ENCODE measurements at regions not wholly inside any gene's neighbourhood (a gene's known extent, or its start where the extent isn't known, plus 50 kb on each side); places are given as distances from the start of the nearest gene placed in this dataset.
"Not testable (repeated sequence)": the region's sequence is repeated elsewhere in the genome, so short reads cannot be mapped to it uniquely, and the experiment has no call there.

DNA sequence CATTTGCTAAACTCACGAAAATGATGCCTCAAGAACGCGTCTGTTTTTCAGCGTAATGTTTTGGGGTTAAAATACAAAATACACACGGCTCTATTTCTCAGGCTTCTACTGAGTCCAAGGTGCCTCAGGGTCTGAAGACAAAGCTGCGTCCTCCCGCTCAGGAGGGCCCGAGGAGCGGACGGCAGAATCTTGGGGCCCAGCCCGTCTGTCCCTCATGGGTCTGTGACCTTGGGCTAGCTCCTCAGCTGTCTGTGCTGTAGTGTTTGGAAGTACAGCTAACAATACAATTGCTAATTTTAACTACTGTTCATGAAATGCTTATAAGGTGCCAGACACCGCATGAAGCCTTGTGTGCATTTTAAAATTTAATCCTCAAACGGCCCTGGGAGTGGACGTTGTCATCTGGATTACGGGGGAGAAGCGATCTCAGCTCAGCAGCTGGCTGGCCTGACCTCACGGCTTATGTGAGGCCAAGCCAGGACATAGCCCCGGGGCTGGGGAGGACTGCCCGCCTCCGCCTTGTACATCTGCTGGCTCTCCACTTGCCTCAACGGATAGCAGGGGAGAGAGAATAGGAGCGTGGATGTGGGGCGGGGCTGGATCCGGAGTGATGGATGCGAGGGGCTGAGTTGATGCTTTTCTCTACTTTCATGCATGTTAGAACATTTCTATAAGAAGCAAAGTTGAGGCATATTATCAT lies 357.4 kb downstream of the GLRX3 start:
- no peak for DNase-seq

DNA sequence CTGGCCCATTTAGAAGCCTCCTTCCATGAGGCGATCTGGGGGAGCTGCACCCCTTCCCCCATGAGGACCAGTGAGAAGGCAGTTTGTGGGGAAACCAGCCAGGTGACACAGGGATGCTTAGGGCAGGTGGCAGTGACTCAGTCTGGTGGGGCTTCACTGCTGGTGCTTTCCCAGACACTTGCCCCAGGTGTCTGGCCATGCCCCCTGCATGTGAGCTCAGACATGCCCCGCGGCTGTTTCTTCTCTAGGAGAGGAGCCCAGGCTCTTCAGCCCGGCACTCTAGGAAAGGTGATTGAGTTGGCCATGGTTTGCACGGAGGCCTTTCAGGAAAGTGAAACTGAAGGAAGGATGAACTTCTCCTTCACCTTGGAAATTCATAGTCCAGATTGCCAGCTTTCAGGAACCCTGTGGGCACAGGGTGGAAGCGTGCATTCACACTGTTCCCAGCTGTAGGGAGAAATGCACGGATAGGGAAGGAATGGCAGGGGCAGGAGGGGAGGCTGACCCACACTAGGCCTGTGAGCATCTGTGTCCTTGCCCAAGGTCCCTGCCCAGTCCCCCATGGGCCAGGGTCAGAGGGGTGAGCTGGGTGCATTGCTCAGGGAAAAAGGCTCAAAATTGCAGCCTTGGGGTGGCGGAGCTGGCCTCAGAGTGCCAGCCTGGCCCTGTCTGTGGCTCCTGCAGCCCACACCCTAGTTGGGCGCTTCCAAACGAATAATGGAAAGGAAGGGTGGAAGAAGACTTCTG lies 359.1 kb downstream of the GLRX3 start:
- DNase-seq, result no peak

DNA sequence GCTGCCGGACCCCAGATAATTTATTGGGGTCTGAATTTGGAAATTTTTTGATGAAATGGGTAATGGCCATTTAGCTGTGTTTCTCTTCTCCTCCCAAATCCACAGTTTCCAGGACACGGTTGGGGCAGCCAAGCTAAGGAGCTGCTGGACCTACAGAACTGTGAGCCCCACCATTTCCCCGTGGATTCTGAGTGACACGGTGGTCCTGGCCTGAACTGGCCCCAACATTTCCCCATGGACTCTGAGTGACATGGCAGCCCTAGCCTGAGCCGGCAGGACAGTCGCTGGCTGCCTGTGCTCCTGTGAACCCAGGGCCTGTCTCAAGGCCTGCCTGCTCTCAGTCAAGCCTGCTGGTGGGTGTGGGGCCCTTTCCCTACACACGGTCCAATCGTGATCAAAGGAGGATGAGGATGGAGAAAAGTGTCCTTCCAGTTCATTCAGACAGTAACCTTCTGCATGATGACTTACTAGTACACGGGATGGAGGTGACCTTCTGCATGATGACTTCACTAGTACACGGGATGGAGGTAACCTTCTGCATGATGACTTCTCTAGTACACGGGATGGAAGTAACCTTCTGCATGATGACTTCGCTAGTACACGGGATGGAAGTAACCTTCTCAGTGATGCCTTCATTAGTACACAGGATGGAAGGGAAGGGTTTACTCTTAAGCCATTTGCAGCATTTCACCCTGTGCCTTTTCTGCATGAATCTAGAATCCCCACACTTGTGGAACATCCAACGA lies 359.9 kb downstream of the GLRX3 start:
- DNase-seq, result no peak

DNA sequence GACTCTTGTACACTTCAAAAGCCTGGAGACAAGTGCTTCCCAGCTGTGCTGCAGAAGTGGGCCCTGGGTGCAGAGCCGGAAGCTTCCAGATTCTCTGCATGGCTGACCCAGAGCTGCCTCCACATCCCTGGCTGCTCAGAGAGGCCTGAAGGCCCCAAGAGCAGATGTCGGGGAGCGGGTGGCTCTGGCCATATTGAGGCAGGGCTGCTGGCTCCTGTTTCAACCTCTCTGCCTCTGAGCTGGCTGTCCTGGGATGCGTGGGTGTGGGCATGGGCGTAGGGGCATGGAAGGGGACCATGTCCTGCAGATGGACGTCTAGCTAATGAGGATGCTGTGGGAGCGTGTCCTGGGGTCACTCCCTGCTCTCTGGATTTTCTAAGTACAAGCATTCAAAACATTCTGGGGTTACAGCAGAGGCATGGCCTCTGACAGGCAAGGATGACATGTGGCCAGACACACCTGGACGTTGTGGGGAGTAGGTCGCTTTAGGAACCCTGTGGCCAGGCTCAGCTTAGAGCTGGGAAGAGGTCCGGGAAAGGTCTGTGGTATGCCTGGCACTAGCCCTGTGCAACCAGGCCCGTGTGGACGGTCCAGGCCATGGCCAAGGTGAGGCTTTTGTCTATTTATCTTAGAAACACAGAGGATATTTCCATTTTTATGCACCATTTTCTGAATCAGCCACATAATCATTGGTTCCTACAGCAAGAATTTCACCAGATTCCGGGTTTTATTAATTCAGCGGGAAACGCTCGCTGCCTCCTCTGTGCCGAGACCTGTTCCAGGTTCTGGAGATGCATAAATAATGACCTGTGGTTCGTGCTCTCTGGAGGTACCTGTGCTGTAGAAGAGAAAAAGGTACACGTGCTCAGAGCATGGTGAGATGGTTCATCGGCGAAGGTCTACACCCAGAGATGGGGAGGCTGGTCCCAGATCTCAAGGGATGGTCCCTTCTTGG lies 361.1 kb downstream of the GLRX3 start:
- DNase-seq, result no peak

DNA sequence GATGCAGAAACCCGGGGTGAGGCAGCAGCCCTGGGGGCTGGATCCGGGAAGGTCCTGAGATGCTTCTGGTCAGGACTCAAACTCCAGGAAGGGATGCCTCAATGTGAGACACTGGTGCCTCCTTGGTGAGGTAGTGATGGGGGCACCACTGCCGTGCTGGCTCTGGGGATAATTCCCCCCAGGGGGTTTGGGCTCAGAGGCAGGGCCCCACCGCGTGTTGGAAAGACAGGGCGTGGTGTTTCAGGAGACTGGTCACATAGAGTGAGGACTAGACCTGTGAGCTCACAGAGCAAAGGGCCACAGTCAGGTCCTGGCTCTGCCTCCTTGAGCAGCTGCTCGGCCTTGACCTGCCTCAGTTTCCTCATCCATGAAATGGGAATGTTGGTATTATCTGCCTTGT lies 361.9 kb downstream of the GLRX3 start:
- no peak for DNase-seq

DNA sequence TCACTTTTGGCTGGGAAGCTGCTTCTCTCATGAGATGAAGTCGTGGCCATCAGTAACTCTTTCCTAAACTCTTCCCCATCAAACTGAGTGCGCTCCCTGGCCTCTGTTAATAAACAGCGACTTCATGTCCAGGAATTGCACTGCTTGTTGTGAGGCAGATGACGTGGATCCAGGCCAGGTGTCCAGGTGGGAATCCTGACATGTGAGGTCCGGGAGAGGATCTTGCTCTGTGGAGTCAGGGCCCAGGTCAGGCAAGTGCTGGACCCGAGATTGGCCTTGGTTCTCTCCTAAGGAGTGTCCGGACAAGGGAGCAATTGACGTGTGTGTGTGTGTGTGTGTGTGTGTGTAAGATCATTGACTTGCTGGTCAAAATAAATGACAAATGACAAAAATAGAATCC lies 362.7 kb downstream of the GLRX3 start:
- DNase-seq, result no peak

DNA sequence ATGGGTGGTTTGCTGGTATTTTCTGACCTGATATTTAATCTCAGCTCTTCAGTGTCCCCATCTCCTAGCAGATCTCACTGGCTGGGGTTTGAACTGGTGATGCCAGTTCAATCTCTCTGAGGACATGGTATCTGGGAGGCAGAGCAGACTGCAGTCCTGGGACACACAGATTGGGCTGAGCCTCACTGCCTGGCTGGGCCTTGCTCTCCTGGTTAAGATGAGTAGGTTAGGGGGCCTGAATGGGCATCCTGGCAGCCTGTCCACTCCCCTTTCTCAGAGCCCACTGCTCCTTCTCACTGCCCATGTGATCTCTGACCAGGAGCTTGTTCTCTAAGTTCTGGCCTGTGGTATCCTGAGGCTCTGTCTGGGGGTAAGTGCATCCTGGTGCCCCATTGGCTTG lies 363.4 kb downstream of the GLRX3 start:
- no peak for DNase-seq

DNA sequence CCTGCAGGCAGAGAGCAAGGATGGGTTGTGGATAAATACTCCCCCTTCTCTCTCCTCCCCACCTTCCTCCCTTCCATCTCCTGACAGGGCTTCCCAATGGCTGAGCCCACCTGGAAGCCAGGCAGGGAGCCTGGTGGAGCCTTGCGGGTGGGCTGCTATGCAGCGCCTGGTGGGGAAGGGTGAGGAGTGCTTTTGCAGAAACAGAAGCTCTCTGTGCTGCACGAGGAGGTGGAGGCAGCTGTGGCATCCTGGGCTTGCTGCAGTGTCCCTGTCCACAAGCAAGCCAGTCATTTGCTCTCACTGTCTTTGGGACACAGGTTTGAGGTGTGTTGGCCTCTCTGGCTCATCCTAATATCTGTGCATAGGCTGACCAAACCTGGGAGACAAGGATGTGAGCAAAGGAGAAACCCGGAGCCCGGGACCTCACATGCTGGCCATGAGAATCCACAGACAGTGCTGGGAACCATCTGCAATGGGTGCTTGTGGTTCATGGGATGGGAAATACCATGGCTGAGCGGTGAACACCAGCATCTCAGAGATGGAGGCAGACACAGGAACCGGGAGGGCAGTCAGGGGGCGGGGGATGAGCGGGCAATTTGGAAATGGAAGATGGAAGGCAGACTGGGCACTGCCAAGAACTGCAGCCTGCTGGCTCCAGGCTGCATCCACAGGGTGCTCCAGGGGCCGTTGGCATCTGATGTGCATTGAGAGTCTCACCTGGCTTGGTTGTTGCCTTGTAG lies 364.2 kb downstream of the GLRX3 start:
- no peak for DNase-seq

DNA sequence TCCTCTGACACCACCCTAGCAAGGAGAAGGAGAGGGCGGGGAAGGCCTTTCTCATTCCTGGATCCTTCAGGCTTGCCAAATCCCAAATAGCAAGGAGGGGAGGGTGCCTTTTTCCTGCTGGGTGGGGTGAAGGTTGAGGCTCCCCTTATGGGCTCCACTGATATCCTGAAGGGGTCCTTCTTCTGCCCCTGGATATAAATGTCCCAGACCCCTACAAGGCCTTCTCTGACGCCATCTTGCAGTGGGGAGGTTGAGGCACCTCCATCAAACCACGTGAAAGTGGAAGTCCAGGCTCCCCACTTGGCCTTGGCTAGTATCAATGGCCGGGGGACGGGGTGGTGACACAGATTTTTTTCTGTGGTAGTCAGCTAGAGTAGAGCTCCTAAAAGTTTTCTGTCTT lies 371.3 kb downstream of the GLRX3 start:
- DNase-seq, result no peak

DNA sequence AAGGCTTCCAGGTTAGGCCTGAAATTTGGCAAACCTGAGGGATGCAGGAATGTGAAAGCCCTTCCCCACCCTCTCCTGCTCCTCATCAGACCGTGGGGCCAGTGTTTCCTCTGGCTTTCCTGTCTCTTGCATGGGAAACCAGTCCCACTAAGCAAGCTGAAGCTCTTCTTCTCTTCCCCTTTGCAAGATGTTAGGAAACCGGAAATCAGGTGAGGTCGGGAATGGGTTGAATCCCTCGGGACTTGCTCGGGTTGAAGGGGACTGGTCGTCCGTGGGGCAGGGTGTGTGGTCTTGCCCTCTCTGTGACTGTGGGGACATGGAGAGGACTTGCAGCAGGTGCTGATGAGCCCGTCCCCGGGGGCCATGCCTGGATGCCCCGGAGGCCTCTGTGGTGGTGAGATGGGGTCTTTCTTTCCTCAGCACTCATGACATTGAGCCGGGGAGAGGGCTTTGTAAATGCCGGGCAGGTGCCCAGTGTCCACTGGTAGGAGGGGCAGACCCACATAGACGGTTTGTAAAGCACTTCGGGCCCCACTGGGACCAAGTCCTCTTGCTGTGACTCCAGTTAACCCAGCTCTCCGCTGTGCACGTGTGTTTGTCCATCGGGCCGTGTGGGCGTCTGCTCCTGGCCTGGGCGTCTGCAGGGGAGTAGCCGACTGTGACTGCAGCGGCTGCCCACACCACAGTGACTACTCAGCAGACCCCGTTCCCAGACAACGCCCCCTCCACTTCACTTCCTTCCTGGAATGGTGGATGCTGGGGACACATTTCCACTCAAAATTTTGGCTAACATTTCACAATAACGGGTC lies 373.9 kb downstream of the GLRX3 start:
- DNase-seq, result no peak

DNA sequence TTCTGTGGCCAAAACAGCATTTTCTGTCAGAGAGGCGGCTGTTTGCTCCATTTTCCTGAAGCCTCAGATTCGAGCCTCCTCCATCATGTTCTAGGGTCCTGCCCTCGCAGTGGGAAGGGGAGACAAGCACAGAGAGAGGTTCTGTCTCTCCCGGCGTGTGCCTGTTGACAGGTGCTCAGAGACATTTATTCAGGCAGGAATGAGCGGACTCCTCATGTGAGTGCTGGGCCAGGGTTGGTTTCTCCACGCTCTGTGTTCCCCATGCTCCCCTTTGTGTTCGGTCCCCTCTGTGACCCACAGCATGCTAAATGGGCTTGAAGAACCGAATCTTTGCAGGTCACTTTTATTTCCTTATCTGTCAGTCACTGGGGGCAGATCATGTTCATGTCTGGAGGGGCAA lies 374.6 kb downstream of the GLRX3 start:
- no peak for DNase-seq

DNA sequence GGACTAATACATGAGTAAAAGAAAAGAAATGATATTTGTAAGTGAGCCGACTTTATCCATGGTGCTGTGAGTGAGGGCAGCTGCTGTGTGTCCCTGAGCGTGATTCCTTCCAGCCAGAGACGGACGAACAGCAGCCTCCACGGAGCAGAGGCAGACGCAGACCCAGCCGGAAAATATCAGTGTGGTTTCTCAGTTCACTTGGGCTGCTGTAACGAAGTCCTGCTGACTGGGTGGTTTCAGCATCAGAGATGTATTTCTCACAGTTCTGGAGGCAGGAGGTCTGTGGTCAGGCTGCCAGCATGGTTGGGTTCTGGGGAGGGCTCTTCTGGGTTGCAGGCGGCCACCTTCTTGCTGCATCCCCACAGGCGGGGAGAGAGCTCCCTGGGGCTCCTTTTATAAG lies 375.6 kb downstream of the GLRX3 start:
- DNase-seq, result no peak

DNA sequence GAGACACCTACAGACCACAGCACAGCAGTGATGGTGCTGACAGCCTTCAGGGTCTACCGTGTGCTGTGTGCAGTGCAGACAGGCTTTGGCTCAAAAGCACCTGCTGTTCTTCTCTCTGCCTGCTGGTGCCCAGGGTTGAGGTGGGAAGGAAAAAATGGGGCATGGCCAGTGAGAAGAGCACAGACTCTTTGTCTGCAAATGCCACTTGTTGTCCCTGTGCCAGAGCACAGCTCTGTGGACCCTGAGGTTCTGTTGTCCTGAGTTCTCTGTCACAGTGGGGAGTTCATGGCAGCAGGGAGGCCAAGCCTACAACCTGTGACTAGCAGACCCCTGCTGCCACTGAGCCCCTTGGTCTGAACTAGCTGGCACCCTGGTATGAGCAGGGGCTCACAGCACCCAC lies 376.7 kb downstream of the GLRX3 start:
- no peak for DNase-seq

DNA sequence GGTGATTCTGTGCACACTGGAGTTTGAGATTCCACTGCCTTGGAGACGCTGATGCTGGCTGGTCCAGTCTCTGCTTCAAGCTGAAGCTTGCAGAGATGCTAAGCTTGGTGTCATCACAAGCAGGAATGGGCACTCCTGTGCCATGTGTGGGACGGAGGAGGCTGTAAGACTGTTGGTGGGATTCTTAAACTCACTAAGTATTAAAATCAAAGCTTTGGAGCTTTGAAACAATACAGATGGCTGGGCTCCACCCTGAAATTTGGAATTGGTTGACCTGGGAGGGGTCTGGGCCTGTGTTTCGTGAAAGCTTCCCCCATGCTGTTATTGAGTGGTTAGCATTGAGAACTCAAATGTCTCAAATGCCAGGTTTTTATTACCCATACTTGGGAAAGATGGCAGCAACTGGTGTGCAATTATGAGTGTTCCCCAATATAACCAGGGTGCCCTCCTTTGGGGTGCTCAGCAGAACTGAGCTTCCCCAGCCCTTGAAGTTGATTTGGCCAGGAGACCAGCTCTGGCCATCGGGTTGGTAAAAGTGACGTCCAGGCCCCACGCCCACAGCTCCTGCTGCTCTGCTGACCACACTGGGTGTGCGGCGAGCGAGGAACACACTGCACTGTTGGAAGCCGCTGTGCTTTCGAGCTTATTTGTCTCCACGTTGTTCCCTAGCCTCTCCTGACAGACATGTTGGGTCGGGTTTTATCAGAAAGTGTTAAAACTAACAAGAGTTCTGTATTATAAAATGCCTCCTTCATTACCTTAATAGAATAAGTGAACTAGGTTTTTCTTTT lies 377.7 kb downstream of the GLRX3 start:
- DNase-seq, result no peak

DNA sequence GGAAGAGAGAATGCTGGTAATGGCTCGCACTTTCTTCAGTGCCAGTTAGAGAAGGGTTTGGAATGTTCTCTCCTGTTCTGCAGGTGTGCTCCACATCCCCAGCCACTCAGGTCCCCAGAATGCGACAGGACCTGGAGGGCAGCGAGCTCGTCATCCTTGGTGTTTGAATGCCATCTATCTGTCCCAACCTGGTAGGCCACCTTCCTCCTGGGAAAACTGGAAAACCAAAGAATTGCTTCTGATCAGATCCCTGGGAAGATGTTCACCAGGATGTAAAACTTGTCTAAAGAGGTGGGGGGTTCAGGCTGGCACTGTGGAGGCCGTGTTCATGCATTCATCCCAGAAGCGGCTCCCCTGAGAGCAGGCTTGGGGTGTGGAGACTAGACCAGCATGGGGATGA lies 379.5 kb downstream of the GLRX3 start:
- no peak for DNase-seq

DNA sequence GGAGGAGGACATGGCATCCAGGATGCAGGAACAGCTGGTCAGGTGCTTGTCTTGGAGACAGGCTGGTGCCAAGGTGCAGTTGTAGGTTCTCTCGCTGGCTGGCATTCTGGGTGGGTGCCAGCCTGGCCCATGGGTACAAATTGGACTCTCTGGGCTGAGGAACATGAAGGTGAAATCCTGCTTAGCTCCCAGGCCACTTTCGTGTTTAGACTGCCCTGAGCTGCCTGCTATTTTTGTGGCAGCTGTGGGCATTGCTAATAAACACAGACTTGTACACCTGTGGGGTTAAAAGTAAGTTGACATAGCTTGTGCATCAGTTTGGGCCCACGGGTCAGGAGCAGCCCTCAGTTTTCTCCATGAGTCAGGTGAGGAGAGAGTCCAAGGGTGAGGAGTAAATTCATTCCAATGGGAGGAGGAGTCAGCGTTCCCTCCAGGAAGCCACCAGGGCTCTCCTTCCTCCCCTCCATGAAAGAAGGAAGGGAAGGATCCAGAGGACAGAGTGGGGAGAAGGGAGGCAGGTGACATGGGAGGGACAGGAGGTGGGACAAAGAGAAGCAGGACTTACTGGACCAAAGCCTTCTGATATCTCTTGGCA lies 380.0 kb downstream of the GLRX3 start:
- DNase-seq, result no peak

DNA sequence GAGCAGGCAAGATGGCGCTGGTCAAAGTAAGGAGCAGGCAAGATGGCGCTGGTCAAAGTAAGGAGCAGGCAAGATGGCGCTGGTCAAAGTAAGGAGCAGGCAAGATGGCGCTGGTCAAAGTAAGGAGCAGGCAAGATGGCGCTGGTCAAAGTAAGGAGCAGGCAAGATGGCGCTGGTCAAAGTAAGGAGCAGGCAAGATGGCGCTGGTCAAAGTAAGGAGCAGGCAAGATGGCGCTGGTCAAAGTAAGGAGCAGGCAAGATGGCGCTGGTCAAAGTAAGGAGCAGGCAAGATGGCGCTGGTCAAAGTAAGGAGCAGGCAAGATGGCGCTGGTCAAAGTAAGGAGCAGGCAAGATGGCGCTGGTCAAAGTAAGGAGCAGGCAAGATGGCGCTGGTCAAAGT lies 382.7 kb downstream of the GLRX3 start:
- DNase-seq, result not testable (repeated sequence)

DNA sequence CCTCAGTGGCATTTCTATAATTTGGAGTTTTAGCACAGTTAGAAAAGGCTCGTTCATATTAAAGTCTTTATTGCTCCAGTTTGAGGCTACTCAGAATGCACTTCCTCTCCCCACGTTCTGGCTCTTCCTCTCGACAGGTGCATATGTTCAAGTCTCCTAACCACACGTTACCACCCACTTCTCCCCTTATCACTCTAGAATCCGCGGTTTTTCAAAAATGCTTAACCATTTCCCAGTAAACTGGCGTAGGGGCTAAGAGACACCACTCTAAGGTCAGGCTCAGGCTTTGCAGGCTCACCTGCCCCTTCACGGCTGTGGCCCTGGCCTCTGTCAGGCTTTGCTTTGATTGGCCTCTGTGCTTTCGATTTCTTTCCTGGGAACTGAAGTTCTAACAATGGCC lies 383.6 kb downstream of the GLRX3 start:
- no peak for DNase-seq

DNA sequence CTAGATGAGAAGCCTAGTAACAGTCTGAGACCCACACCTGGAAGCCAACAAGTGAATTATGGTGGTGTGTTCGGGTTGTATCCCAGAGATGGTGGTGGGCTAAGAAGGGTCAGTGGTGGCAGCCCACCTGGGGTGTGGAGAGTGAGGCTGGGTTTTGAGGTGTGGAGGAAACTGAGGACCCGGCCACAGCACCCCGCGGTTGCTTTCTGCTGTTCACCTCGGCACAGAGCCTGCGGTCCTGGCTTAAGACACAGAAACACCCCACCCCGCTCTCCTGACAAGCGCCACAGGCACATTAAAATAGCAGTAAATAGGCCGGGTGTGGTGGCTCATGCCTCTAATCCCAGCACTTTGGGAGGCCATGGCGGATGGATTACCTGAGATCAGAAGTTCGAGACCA lies 395.1 kb downstream of the GLRX3 start:
- DNase-seq, result no peak

DNA sequence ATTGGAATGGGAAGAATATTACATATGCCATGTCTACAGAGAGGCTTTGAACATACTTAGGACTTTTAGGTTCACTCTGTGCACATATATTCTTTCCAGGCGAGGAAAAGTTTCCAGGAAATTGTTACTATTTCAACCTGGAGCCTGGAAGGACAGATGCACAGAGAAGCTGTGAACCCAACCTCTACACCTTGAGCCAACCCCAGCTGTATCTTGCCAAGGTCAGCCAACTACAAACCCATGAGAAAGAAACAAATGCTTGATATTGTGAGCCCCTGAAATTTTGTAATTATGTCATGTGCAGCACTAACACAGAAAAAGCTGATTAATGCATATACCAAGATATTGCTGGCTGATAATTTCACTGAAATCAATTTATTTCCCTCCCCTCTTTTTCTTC lies 404.9 kb downstream of the GLRX3 start:
- no peak for DNase-seq
